GM10847 (cell line): ENCODE measurements at regions not wholly inside any gene's neighbourhood (a gene's known extent, or its start where the extent isn't known, plus 50 kb on each side); places are given as distances from the start of the nearest gene placed in this dataset.

Source experiments
- POLR2A ChIP-seq: IDR thresholded peaks from 2 replicates; pipeline ENCODE4 v1.6.1; 2011; ENCODE audit not compliant: insufficient read length; ENCODE audit errors: extremely low read depth

DNA sequence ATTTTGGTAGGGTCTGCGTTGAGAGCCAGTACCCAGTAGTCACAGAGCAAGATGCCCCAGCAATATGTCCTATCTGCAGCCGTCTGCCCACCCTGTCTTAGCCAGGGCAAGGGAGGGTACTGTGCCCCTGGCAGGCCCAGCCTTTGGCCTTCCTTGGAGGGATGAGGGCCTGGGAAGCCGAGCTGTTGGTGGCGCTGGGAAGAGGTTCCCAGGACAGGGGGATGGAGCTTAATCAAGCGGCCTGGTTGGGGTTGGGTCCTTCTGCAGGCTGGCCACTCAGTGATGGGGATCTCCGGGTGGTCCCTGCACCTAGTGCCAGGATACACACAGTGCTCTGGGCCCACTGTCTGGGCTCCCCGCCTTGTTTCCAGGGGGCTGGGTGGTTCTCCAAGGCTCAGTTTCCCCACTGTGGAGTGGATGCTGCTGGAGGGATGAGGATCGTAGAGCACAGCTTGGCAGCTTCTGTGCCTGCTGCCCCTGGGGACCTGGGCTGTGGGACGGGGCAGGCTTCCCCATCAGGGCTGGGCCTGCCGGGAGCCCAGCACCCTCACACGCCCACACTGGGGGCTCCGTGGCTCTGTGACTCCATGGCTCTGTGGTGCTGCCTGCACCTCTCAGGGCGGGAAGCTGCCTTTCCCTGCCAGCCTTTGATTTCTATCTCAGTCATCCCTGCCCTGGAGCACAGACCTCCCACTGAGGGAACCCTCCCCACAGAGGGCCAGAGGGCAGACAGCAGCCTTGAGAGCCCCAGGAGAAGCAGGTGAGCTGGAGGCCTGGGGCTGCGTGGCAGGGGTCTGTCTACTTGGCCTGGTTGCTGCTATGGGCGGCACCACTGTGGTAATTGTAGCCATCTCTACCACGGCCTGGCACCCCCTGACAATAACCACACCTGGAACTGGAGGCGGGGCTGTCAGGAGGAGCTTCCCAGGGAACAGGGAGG is 357.0 kb downstream of the TMEM121 start:
- no peak for TF ChIP-seq POLR2A

DNA sequence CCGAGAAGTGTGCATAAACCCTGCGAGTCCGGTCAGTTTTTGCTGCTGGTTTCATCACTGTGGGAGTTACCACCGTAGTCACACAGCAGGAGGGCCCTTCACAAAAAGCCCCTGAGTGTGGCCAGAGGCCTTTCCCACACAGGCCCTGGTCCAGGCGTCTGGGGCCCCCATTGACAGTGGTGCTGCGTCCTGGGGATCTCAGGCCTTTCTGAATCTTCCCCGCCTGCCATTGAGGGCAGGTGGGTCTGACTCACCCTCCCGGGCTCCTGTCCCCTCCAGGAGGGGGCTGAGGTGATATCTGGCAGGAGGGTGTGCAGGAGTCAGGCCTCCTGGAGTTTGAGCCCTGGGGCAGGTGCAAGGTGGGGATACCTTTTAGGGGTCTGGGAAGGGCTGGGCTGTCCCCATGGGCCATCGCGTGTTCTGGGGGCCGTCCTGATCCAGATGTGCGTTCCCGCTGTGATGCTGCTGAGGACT is 358.5 kb downstream of the TMEM121 start:
- TF ChIP-seq POLR2A, result no peak

DNA sequence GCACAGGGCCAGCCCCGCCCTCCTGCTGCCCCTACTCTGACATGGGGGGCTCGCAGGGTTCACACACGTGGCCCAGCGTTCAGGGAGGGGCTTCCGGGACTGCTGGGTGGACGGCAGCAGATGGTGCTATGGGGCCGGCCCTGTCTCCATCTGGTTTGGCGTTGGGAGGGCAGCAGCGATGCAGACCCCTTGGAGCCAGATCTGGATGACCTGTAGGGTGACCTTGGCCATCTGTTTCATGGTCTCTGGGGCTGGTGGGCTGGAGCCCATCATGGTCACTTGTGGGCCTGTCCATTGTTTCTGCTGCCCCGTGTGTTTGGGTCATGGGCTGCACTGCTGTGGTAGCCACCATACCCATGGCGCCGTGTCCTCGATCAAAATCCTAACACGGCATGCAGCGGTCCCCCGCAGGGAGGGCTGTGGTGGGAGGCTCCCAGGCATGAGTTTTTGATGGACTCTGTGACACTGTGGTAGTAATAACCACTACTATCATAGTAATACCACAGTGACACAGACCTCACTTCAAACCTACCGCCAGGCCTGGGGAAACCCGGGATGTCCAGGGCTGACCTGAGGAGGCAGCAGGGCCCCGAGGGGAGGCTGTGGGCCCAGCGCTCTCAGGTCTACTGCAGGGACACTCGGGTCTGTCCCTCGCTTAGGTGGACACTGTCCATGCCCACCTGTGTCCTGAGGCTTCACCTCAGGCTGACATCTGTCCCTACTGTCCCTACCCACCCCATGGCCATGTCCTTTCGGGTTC is 359.4 kb downstream of the TMEM121 start:
- TF ChIP-seq POLR2A, result no peak

DNA sequence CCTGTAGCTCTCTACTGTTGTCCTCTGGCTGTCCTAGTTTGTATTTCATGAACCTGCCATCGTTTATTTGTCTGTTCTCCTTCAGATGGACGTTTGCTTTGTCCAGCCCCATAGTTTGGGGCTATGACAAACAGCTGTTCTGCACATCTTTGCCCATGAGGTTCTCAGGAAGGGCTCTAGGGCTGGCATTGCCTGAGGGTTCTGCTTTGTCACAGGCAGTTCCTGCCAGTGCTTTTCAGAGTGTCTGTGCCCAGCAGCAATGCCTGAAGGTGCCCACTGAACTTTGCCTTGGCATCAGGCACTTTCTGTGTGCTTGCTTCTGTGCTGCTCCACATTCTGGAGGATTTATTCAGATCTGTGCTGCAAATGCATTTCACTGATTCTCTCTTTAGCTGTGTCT is 361.3 kb downstream of the TMEM121 start:
- no peak for TF ChIP-seq POLR2A

DNA sequence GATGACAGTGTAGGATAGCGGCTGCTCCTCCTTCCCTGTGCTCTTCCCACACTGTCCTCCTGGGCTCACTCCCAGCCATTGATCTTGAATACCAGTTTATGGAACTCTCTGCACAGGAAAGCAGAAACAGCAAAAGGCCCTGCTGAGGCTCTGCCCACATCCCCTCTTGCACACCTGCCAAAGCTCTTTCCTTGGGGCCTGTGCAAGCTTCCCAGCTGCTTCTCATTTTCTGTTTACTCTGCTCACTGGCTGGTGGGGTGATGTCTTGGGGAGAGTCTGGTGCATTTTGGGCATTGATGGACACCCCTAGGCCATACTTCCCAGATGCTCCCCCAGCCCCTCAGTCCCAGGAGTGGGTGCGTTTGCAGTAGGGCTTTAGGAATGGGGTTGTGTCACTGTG is 361.8 kb downstream of the TMEM121 start:
- TF ChIP-seq POLR2A, result no peak

DNA sequence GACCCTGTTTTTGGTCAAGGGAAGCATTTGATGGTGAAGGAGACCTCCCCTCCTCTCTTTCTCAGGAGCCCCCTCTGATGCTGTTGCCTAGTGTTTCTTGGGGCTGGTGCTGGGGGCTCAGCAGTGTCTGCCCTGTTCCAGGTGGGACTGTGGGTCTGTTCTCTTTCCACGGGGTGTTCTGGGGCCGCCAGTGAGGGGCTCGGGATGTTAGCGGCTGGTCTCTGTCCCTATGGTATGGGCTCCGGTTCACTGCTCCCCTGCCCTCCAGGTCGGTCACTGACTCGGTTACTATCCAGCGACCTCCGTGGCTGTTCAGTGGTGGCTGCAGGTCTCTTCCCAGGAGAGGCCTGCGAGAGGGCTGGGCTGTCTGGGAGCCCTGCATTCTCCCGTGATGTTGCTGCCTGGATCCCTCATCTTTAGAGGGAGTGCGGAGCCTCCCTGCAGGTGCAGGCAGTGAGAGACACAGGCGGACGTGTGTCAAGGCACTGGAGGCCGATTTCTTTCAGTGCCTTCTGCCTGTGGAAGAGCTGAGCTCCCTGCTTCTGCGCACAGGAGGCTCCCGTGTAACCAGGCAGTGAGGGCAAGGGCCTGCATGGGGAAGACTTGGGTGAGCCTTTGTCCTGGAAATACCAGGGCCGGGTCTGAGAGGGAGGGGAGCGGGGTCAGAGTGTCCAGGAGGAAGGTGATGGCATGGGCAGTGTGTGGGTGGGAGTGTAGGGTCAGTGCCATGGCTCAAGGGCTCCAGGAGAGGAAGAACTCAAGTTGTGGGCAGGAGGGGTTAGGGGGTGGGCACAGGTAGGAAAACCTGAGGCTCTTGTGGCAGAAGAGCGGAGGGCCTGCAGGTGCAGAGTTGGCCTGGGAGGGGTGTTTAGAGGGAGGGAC is 362.6 kb downstream of the TMEM121 start:
- no peak for TF ChIP-seq POLR2A

DNA sequence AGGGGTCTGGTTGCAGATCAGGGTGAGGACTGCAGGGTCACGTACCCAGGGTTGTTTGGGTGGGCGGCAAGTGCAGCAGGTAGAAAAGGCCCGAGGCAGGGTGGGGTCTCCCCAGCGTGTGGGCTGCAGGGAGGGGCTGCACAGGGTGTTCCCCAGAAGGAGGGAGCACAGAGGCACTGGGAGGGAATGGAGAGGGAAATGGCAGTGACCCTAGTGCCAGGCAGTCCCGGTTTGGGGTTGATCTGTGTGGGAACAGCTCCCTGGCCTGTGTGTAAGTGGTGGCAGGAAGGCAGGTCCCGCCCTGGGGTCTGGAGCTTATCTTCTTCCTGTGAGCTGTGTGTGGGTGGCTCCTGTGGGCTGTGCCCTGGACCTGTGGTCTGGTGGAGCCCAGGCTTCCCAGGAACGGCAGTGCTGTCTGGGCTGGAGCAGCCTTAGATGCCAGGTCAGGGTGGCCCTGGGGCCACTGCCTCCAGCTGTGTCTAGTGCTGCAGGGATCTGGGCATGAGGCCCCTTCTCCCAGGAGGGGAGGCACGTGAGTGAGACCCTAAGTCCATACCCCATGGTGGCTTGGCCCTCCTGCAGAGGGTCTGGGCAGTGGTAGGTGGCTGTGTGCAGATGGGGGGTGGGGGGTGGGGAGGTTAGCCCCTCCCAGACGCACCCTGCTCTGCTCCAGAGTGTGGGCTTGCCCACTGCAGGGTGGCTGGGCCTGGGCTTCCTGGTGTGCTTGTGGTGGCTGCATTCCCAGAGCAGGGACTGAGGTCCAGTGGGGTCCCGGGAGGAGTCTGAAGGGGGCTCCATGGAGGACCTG is 363.5 kb downstream of the TMEM121 start:
- TF ChIP-seq POLR2A, result no peak

DNA sequence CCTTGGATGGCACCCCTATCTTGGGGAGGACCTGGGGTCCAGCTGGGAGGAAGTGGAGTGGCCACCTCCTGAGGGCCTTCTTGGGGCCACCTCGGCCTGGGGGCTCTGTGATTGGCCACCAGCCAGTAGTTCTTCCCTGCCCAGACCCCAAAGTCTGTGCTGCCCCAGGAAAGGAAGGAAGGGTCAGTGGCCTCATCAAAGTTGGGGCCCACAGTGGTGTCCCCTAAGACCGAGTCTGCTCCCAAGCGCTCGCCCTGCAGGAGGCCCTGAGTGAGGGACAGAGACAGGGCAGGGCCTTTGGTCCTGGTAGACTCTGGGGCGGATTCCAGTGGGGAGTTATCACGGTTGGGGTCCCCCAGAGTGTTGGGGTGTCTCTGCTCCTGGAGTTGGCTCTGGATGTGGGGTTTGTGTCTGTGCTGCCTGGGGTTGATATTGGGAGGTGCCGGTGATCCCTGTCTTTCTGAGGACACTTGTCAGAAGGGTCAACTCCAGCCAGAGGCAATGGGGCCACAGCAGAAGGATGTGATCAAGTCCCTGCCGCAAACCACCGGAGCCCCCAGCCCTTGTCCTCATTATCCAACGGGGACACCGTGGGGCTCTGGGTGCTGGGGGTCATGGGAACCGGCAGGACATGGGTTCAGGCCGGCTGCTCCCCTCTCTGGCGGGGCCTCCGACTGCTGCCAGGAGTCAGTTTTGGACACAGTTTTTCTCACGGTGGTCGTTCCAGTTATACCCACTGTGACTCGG is 364.3 kb downstream of the TMEM121 start:
- no peak for TF ChIP-seq POLR2A

DNA sequence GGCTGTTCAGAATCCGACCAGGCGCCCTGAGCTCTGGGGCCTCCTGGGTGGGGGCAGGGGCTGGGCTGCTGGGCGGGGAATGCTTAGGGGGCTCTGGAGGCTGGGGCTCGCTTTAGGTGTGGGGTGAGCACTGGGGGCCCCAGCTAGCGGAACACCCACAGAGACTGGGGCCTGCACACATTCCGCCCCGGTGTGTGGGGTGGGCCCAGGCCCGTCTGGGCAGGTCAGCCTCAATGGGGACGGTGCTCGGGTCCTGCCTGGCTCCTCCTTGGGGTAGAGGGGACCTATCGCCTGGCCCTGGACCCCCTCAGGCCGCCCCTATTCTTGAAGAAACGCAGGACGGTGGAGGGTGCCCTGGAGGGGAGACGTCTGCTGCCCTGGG is 364.8 kb downstream of the TMEM121 start:
- no peak for TF ChIP-seq POLR2A

DNA sequence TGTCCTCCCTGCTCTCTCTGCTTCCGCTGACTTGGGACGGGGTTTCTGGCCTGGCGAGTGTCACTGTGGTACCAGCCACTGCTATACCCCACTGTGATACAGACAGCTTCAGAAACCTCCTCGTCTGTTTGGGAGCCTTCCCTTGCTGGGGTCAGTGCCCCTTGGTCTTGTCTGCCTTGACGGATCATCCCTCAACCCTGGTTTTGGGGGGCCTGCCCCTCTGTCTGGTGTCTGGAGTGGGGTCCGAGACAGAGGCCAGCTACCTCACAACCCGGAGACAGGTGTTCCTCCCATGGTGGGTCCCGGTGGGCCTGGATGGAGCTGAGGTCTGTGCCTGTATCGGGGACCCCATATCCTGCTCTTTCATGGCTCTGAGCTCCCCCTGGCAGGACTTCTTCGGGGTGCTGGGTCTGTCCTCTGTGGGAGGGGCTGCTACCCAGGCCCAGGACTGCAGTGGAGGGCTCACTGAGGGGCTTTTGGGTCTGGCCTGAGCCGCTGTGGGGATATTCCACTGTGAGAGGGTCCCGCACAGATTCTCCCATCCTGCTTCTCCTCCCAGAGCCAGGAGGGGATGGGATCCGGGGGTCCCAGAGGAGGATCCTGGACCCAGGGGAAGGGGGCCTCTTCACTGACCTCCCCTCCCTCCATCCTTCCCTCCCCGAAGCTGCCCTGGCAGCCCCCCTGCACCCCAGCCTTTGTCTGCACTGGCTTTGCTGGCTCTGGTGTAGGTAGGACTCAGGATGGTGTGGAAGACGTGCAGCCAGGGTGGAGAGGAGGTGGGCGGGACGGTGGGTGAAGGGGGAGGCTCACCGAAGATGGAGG is 365.5 kb downstream of the TMEM121 start:
- no peak for TF ChIP-seq POLR2A

DNA sequence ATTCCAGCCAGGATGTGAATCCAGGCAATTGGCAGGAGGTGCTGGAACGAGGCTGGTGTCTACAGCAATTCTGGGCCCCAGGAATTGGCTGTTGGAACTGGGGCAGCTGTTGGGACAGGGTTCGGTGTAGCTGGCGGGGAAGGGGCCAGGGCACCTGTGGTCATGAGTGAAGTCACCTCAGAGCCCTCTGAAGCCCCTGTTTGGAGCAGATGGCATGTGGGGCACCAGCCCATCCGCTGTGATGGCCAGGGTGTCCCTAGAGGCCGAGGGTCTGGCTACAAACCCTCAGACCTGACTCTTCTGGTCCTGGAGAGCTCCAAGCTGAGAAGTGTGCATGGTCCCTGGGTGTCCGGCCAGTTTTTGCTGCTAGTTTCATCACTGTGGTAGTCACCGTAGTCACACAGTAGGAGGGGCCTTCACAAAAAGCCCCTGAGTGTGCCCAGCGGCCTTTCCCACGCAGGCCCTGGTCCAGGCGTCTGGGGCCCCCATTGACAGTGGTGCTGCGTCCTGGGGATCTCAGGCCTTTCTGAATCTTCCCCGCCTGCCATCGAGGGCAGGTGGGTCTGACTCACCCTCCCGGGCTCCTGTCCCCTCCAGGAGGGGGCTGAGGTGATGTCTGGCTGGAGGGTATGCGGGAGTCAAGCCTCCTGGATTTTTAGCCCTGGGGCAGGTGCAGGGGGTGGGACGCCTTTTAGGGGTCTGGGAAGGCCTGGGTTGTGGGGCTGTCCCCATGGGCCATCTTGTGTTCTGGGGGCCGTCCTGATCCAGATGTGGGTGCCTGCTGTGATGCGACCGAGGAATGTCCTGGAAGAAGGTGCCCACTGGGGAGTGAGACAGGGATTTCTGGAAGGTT is 368.0 kb downstream of the TMEM121 start:
- TF ChIP-seq POLR2A, result no peak

DNA sequence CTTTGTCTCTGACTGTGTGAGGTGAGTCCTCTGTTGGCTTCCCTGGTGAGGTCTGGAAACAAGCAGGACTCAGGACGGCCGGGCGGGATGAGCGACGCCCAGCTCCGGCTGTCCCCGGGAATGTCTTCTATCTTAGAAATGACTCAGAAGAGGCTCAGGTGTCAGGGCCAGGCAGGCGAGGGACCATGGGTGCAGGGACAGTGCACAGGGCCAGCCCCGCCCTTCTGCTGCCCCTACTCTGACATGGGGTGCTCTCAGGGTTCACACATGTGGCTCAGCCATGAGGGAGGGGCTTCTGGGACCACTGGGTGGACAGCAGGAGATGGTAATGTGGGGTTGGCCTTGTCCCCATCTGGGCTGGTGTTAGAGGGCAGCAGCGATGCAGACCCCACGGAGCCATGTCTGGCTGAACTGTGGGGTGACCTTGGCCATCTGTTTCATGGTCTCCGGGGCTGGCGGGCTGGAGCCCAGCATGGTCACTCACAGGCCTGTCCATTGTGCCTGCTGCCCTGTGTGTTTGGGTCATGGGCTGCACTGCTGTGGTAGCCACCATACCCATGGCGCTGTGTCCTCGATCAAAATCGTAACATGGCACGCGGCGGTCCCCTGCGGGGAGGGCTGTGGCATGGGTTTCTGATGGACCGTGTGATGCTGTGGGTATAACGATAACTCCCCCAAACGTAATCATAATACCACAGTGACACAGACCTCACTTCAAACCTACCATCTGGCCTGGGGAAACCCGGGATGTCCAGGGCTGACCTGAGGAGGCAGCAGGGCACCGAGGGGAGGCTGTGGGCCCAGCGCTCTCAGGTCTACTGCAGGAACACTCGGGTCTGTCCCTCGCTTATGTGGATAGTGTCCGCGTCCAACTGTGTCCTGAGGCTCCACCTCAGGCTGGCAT is 368.8 kb downstream of the TMEM121 start:
- no peak for TF ChIP-seq POLR2A
